Smooth muscle cell (in vitro differentiated cells): ENCODE measurements at regions not wholly inside any gene's neighbourhood (a gene's known extent, or its start where the extent isn't known, plus 50 kb on each side); places are given as distances from the start of the nearest gene placed in this dataset.

Source experiments
- DNase-seq: peaks from one replicate; lab custom pipeline; 2025; ENCODE audit not compliant: unreplicated experiment; lab: John Stamatoyannopoulos, UW
- H2AFZ ChIP-seq: fragments of 200-600 bp; sonication (generic); 2 replicates; pipeline ENCODE4 v1.6.0; 2016; ENCODE audit warnings: antibody characterized with exemption, low read depth, mild to moderate bottlenecking
- H3F3A ChIP-seq: fragments of 200-600 bp; sonication (generic); 2 replicates; pipeline ENCODE4 v1.6.0; 2017; ENCODE audit warnings: antibody characterized with exemption, low read depth
- H3K27ac ChIP-seq: fragments of 200-600 bp; sonication (generic); 2 replicates; pipeline ENCODE4 v1.5.1; 2016; ENCODE audit warnings: low read depth, mild to moderate bottlenecking
- H3K27me3 ChIP-seq: fragments of 200-600 bp; sonication (generic); 2 replicates; pipeline ENCODE4 v1.6.1; 2016; ENCODE audit warnings: low read depth, mild to moderate bottlenecking
- H3K36me3 ChIP-seq: fragments of 200-600 bp; sonication (generic); 2 replicates; pipeline ENCODE4 v1.5.1; 2016; ENCODE audit warnings: low read depth
- H3K4me1 ChIP-seq: fragments of 200-600 bp; sonication (generic); 2 replicates; pipeline ENCODE4 v1.5.1; 2016; ENCODE audit warnings: low read depth
- H3K4me2 ChIP-seq: fragments of 200-600 bp; sonication (generic); 2 replicates; pipeline ENCODE4 v1.6.0; 2016; ENCODE audit warnings: mild to moderate bottlenecking
- H3K4me3 ChIP-seq: fragments of 200-600 bp; sonication (generic); 2 replicates; pipeline ENCODE4 v1.5.1; 2016; ENCODE audit warnings: mild to moderate bottlenecking
- H3K79me2 ChIP-seq: fragments of 200-600 bp; sonication (generic); 2 replicates; pipeline ENCODE4 v1.6.0; 2016; ENCODE audit warnings: low read depth, mild to moderate bottlenecking
- H3K9ac ChIP-seq: fragments of 200-600 bp; sonication (generic); 2 replicates; pipeline ENCODE4 v1.6.0; 2016; ENCODE audit warnings: low read depth
- H3K9me3 ChIP-seq: fragments of 200-600 bp; sonication (generic); replicated peaks from 2 replicates; pipeline ENCODE4 v1.5.1; 2016; ENCODE audit warnings: low read depth
- H4K20me1 ChIP-seq: fragments of 200-600 bp; sonication (generic); 2 replicates; pipeline ENCODE4 v1.6.0; 2016; ENCODE audit warnings: low read depth
- CTCF ChIP-seq: fragments of 200-600 bp; sonication (generic); IDR thresholded peaks from 2 replicates; pipeline ENCODE4 v1.5.1; 2017; ENCODE audit warnings: borderline replicate concordance, mild to moderate bottlenecking, antibody characterized with exemption; ENCODE audit not compliant: insufficient read depth, poor library complexity, severe bottlenecking
- WGBS: methylation state at CpG from one replicate; pipeline ENCODE4 v1.1.7; 2016; ENCODE audit warnings: low lambda C conversion rate; 5-methylcytosine and 5-hydroxymethylcytosine counted together

- no peak for TF ChIP-seq CTCF
- H3K9me3 ChIP-seq = no peaks in the 10 kb centered on the region
- H3K79me2 ChIP-seq = no peaks in the 10 kb centered on the region
- no peaks in the 10 kb centered on the region for H3F3A ChIP-seq
- no peaks in the 10 kb centered on the region for H4K20me1 ChIP-seq
- H3K4me3 ChIP-seq = no peak overlapping the region
- H2AFZ ChIP-seq = no peak overlapping the region
- H3K27ac ChIP-seq = no peak overlapping the region
- no peak overlapping the region for H3K4me2 ChIP-seq
- H3K27me3 ChIP-seq = no peaks in the 10 kb centered on the region
- DNase-seq = no peak
- 29% methylated on average over 3 of the region's 3 CpGs for WGBS
- no peaks in the 10 kb centered on the region for H3K4me1 ChIP-seq
- no peaks in the 10 kb centered on the region for H3K36me3 ChIP-seq
- no peak overlapping the region for H3K9ac ChIP-seq
These were observed 341.1 kb downstream of the DIPK2A start for GRCh38 chr3:144312702-144313101.

DNA sequence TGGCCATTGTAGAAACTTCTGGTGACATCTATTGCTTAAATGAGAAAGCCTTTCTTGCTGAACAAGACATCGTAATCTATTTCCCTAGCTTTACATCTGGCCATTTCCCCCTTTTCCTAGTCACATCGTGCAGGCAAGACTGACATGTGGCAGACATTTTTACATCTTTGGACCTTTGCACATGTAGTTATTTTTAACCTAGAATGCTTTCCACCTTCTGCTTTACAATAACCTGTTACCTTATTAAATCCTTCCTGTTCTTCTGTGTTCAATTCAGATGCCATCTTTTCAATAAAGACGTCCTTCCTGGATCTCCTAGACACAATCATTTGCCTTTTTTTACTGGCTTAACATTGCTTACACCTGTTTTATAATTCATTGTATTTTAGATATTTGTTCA lies 343.3 kb downstream of the DIPK2A start:
- 95% methylated on average over 3 of the region's 3 CpGs for WGBS
- H2AFZ ChIP-seq = no peak overlapping the region
- H3K27me3 ChIP-seq = no peaks in the 10 kb centered on the region

GRCh38 chr3:144317961-144318360 lies 346.3 kb downstream of the DIPK2A start:
- WGBS = 91% methylated on average over 2 of the region's 2 CpGs
- H3K36me3 ChIP-seq = no peaks in the 10 kb centered on the region

More for the DNA sequence above, 343.3 kb downstream of the DIPK2A start:
- no peaks in the 10 kb centered on the region for H3K4me1 ChIP-seq
- no peaks in the 10 kb centered on the region for H3F3A ChIP-seq
- no peak overlapping the region for H3K4me3 ChIP-seq
- no peaks in the 10 kb centered on the region for H3K79me2 ChIP-seq
- no peak overlapping the region for H3K4me2 ChIP-seq
- TF ChIP-seq CTCF = no peak
- H3K27ac ChIP-seq = no peak overlapping the region
- no peaks in the 10 kb centered on the region for H3K9me3 ChIP-seq
- H4K20me1 ChIP-seq = no peaks in the 10 kb centered on the region
- H3K9ac ChIP-seq = no peak overlapping the region
- no peaks in the 10 kb centered on the region for H3K36me3 ChIP-seq
- no peak for DNase-seq

More at GRCh38 chr3:144317961-144318360, 346.3 kb downstream of the DIPK2A start:
- no peak overlapping the region for H3K9ac ChIP-seq
- H2AFZ ChIP-seq = no peak overlapping the region
- H4K20me1 ChIP-seq = no peaks in the 10 kb centered on the region
- no peak for DNase-seq
- no peaks in the 10 kb centered on the region for H3F3A ChIP-seq
- H3K4me1 ChIP-seq = no peaks in the 10 kb centered on the region
- H3K4me3 ChIP-seq = no peak overlapping the region
- no peaks in the 10 kb centered on the region for H3K79me2 ChIP-seq
- no peak for TF ChIP-seq CTCF
- no peak overlapping the region for H3K27ac ChIP-seq
- H3K4me2 ChIP-seq = no peak overlapping the region
- no peaks in the 10 kb centered on the region for H3K9me3 ChIP-seq
- H3K27me3 ChIP-seq = no peaks in the 10 kb centered on the region
